IMR-90 (cell line): ENCODE measurements at regions not wholly inside any gene's neighbourhood (a gene's known extent, or its start where the extent isn't known, plus 50 kb on each side); places are given as distances from the start of the nearest gene placed in this dataset.
"Not testable (repeated sequence)": the region's sequence is repeated elsewhere in the genome, so short reads cannot be mapped to it uniquely, and the experiment has no call there.

Source experiments
- ATAC-seq: fragments of 200-7000 bp; cut with Tn5 transposase; 2 replicates; pipeline ENCODE4 v1.9.1; 2020; ENCODE audit warnings: low read depth, mild to moderate bottlenecking, moderate library complexity
- BruUV-seq: library from RNA; stranded (reverse); fragments of 400-500 nt; replicated peaks from 2 replicates; lab custom pipeline; 2021; lab: Mats Ljungman, UMichigan
- CTCF ChIA-PET: fragments of 300-600 bp; formaldehyde crosslinking; extraction: SDS; loops from one replicate; lab custom pipeline; 2021; ENCODE audit warnings: antibody characterized with exemption; lab: Yijun Ruan, JAX
- POLR2A ChIA-PET: fragments of 300-600 bp; sonication (Branson Sonifier 250); formaldehyde crosslinking; loops from one replicate; lab custom pipeline; 2022; ENCODE audit warnings: antibody characterized with exemption; ENCODE audit not compliant: unreplicated experiment; lab: Charles Lee
- DNase-seq: peaks from one replicate; pipeline ENCODE4 v3.0.0; 2013
- H2AFZ ChIP-seq: replicated peaks from 2 replicates; pipeline ENCODE3; 2013; ENCODE audit warnings: low read length, mild to moderate bottlenecking; ENCODE audit not compliant: poor library complexity
- H2AK5ac ChIP-seq: 2 replicates; pipeline ENCODE4 v1.6.1; 2013; ENCODE audit warnings: low read depth, low read length, inconsistent platforms
- H2AK9ac ChIP-seq: replicated peaks from 2 replicates; pipeline ENCODE3; 2013; ENCODE audit warnings: mild to moderate bottlenecking, low read depth, low read length, moderate library complexity; ENCODE audit not compliant: poor library complexity
- H2BK120ac ChIP-seq: 2 replicates; pipeline ENCODE4 v1.6.1; 2013; ENCODE audit warnings: low read depth, low read length, inconsistent platforms
- H2BK15ac ChIP-seq: 3 replicates; pipeline ENCODE4 v1.6.1; 2013; ENCODE audit warnings: low read depth, low read length, inconsistent platforms
- H2BK20ac ChIP-seq: 2 replicates; pipeline ENCODE4 v1.6.1; 2013; ENCODE audit warnings: low read depth, mild to moderate bottlenecking, inconsistent platforms, low read length, moderate library complexity
- H2BK5ac ChIP-seq: 2 replicates; pipeline ENCODE4 v1.6.1; 2013; ENCODE audit warnings: mild to moderate bottlenecking, low read depth, low read length, inconsistent platforms; ENCODE audit not compliant: poor library complexity, severe bottlenecking
- H3K14ac ChIP-seq: replicated peaks from 2 replicates; pipeline ENCODE4 v1.6.1; 2013; ENCODE audit warnings: low read depth, low read length, inconsistent platforms
- H3K18ac ChIP-seq: 2 replicates; pipeline ENCODE4 v1.6.1; 2013; ENCODE audit warnings: low read depth, low read length, control low read depth
- H3K23ac ChIP-seq: 2 replicates; pipeline ENCODE4 v1.6.1; 2013; ENCODE audit warnings: low read depth, low read length, inconsistent platforms
- H3K27ac ChIP-seq: 2 replicates; pipeline ENCODE4 v1.5.1; 2013; ENCODE audit warnings: mild to moderate bottlenecking, control low read depth, low read length; ENCODE audit not compliant: insufficient read depth
- H3K27me3 ChIP-seq: 2 replicates; pipeline ENCODE4 v1.6.1; 2013; ENCODE audit warnings: low read length; ENCODE audit not compliant: control insufficient read depth, insufficient read depth
- H3K36me3 ChIP-seq: 2 replicates; pipeline ENCODE4 v1.6.1; 2013; ENCODE audit warnings: low read length, mixed read lengths; ENCODE audit not compliant: control insufficient read depth, insufficient read depth
- H3K4ac ChIP-seq: 2 replicates; pipeline ENCODE4 v1.6.1; 2013; ENCODE audit warnings: low read depth, low read length, inconsistent platforms
- H3K4me1 ChIP-seq: 2 replicates; pipeline ENCODE4 v1.6.1; 2013; ENCODE audit warnings: low read length, mixed read lengths; ENCODE audit not compliant: control insufficient read depth, insufficient read depth
- H3K4me2 ChIP-seq: 2 replicates; pipeline ENCODE4 v1.6.1; 2013; ENCODE audit warnings: low read depth, mild to moderate bottlenecking, control low read depth, low read length, moderate library complexity
- H3K4me3 ChIP-seq: 2 replicates; pipeline ENCODE4 v1.5.1; 2013; ENCODE audit warnings: low read depth, mild to moderate bottlenecking, control low read depth, low read length, moderate library complexity; ENCODE audit not compliant: insufficient read depth
- H3K56ac ChIP-seq: 2 replicates; pipeline ENCODE4 v1.6.1; 2013; ENCODE audit warnings: low read length, inconsistent platforms; ENCODE audit not compliant: insufficient read depth; ENCODE audit errors: extremely low read depth
- H3K79me1 ChIP-seq, 2 experiments: 2 replicates each; pipeline ENCODE4 v1.6.1; 2013; ENCODE audit warnings: low read length in 2 of 2, inconsistent platforms in 1 of 2, low read depth in 1 of 2
- H3K9ac ChIP-seq: 2 replicates; pipeline ENCODE4 v1.6.1; 2013; ENCODE audit warnings: low read depth, low read length, control low read depth
- H3K9me1 ChIP-seq: 2 replicates; pipeline ENCODE4 v1.6.1; 2013; ENCODE audit warnings: low read length, inconsistent platforms; ENCODE audit not compliant: insufficient read depth
- H3K9me3 ChIP-seq: 2 replicates; pipeline ENCODE4 v1.6.1; 2013; ENCODE audit warnings: low read length; ENCODE audit not compliant: control insufficient read depth, insufficient read depth
- H4K20me1 ChIP-seq: 2 replicates; pipeline ENCODE4 v1.6.1; 2013; ENCODE audit warnings: low read length, inconsistent platforms; ENCODE audit not compliant: insufficient read depth
- H4K5ac ChIP-seq: 2 replicates; pipeline ENCODE4 v1.6.1; 2013; ENCODE audit warnings: mild to moderate bottlenecking, low read depth, low read length, control low read depth
- H4K8ac ChIP-seq, 2 experiments: 2 replicates each; pipeline ENCODE4 v1.6.1; 2013; ENCODE audit warnings: low read depth in 2 of 2, low read length in 2 of 2, control low read depth in 1 of 2, inconsistent platforms in 1 of 2
- H4K91ac ChIP-seq: 2 replicates; pipeline ENCODE4 v1.6.1; 2013; ENCODE audit warnings: low read depth, low read length, inconsistent platforms; ENCODE audit not compliant: insufficient read depth
- WGBS, 2 experiments: methylation state at CpG; one replicate each; pipeline versions ENCODE4 v1.1.5 to v1.1.7; 2013; ENCODE audit warnings: missing lambda C conversion rate in 2 of 2; ENCODE audit not compliant: insufficient read length in 1 of 2; ENCODE audit errors: extremely low coverage in 2 of 2; 5-methylcytosine and 5-hydroxymethylcytosine counted together
- dilution Hi-C: fragments of 300-500 bp; cut with HindIII; formaldehyde crosslinking; loops from one replicate; pipeline ENCODE4 v1.14.3; 2018; ENCODE audit warnings: low sequenced_read_pairs; ENCODE audit not compliant: unreplicated experiment
- in situ Hi-C: fragments of 300-500 bp; cut with MboI; formaldehyde crosslinking; loops from 3 replicates; pipeline ENCODE4 v1.14.3; 2019; ENCODE audit warnings: low sequenced_read_pairs, inconsistent platforms, mixed read lengths
- intact Hi-C: fragments of 100-400 bp; cut with micrococcal nuclease; formaldehyde crosslinking; loops from 2 replicates; pipeline ENCODE4 v1.10.0; 2022

- H2AK9ac ChIP-seq, H2BK15ac ChIP-seq, H3K23ac ChIP-seq, H3K36me3 ChIP-seq, dilution Hi-C loops, H4K5ac ChIP-seq, in situ Hi-C loops, DNase-seq, H3K14ac ChIP-seq, H3K4me1 ChIP-seq, H3K27ac ChIP-seq, BruUV-seq, POLR2A ChIA-PET, H2BK5ac ChIP-seq, H4K8ac ChIP-seq, intact Hi-C loops, ATAC-seq, H4K91ac ChIP-seq, H2BK20ac ChIP-seq, H3K4me3 ChIP-seq, H3K9me1 ChIP-seq, H3K56ac ChIP-seq, H2AK5ac ChIP-seq, H3K18ac ChIP-seq, H2AFZ ChIP-seq, H2BK120ac ChIP-seq, H3K27me3 ChIP-seq, H4K20me1 ChIP-seq, H3K9me3 ChIP-seq, H3K9ac ChIP-seq, CTCF ChIA-PET, H3K4me2 ChIP-seq, H3K4ac ChIP-seq, H3K79me1 ChIP-seq: not testable (repeated sequence)
- no CpG with 5 or more reads among the region's 2 CpGs for WGBS, 2 experiments
These were observed 164.8 kb downstream of the TTC6 start for GRCh38 chr14:37760275-37760674.
